GM20431 (cell line): ENCODE measurements at regions not wholly inside any gene's neighbourhood (a gene's known extent, or its start where the extent isn't known, plus 50 kb on each side); places are given as distances from the start of the nearest gene placed in this dataset.
"Not testable (repeated sequence)": the region's sequence is repeated elsewhere in the genome, so short reads cannot be mapped to it uniquely, and the experiment has no call there.

Experiments used
- in situ Hi-C: fragments of 300-500 bp; cut with MseI, MboI; formaldehyde crosslinking; loops from one replicate; pipeline ENCODE4 v1.15.0; 2020; ENCODE audit warnings: low sequenced_read_pairs; ENCODE audit not compliant: unreplicated experiment

DNA sequence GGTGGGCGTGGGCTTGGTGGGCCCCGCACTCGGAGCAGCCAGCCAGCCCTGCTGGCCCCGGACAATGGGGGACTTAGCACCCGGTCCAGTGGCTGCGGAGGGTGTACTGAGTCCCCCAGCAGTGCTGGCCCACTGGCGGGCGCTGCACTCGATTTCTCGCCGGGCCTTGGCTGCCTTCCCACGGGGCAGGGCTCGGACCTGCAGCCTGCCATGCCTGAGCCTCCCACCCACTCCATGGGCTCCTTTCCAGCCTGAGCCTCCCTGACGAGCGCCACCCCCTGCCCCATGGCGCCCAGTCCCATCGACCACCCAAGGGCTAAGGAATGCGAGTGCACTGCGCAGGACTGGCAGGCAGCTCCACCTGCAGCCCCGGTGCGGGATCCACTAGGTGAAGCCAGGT is 2147.6 kb downstream of the LRRC4C start:
- in situ Hi-C loops = not testable (repeated sequence)

- in situ Hi-C loops = no loop called here
Observed at GRCh38 chr11:39304586-39304985, 2154.9 kb downstream of the LRRC4C start.

GRCh38 chr11:39294648-39295047 is 2164.8 kb downstream of the LRRC4C start:
- in situ Hi-C loops = no loop called here

GRCh38 chr11:39288011-39288410 is 2171.4 kb downstream of the LRRC4C start:
- in situ Hi-C loops = no loop called here

GRCh38 chr11:39268176-39268690 is 2191.2 kb downstream of the LRRC4C start:
- in situ Hi-C loops = no loop called here

DNA sequence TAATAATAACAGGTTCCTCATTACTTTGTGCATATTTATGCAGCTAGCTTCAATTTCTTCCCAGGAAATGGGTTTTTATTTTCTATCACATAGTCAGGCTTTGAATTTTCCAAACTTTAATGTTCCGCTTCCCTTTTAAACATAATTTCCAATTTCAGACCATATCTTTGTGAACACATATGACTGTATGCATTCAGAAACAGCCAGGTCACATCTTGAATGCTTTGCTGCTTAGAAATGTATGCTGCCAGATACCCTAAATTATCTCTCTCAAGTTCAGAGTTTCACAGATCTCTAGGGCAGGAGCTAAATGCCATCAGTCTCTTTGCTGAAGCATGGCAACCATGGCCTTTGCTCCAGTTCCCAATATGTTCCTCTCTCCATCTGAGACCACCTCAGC is 2203.8 kb downstream of the LRRC4C start:
- in situ Hi-C loops = no loop called here

- in situ Hi-C loops = no loop called here
Observed at GRCh38 chr11:39249566-39250365, 2209.7 kb downstream of the LRRC4C start.

- in situ Hi-C loops = no loop called here
Observed at GRCh38 chr11:39247570-39248137, 2211.8 kb downstream of the LRRC4C start.

DNA sequence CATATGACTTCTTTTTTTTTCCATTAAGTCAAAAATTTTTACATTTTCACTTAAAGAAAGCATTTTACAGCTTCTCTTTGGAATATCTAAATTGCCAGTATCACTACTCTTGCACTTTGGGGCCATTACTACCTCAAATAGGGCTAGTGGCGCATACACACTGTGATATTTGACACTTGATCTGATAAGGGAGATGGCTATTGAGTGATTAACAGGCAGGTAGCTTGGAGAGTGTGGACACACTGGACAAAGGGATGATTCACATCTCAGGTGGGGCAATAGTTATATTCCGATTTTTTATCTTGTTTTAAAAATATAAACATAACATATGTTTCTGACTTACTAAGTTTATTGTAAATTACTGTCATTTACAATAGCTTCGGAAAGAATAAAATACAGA is 2219.9 kb downstream of the LRRC4C start:
- in situ Hi-C loops = no loop called here

DNA sequence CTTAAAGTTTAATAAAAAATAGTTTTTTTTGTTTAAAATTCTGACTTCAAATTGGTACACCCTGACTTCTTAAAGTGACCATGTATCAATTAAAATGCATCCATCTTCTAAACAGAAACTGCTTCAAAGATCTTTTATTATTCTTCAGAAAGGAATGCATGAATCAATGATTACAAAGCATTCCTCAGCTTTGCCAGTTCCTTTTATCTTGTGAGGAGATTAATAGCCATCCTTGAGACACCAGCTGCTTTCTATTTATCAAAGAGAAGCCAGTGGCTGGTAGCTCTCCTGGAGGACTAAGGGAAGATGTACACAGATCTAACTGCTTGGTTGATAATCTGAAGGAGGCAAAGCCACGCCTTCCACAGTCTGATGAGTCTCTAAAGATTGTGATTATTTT is 2222.5 kb downstream of the LRRC4C start:
- in situ Hi-C loops = no loop called here

DNA sequence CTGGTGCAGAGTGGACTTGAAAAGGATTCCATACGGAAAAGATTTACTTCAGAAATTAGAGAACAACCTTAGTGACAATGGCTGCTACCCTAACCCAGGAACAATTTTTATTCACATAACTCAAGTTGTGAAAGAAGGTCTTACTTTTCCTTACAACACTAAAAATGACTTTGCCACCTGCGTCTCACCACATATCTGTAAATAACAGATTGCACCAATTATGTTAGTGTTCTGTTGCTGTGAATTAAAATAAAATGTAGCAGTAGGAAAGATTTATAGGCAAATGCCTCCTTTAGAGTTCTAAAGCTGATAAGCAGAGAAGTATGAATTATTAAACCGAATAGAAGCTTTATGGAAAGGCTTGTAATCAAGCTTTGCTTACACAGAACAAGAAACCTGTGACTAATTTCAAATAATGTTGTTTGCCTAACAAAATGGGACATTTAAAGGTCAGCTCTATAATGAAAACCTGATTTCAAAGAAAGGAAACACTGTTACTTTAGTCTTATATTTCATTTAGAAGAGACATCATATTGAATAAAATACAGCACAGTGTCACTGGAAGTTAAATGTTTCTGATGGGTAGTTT is 2237.8 kb downstream of the LRRC4C start:
- in situ Hi-C loops = no loop called here

DNA sequence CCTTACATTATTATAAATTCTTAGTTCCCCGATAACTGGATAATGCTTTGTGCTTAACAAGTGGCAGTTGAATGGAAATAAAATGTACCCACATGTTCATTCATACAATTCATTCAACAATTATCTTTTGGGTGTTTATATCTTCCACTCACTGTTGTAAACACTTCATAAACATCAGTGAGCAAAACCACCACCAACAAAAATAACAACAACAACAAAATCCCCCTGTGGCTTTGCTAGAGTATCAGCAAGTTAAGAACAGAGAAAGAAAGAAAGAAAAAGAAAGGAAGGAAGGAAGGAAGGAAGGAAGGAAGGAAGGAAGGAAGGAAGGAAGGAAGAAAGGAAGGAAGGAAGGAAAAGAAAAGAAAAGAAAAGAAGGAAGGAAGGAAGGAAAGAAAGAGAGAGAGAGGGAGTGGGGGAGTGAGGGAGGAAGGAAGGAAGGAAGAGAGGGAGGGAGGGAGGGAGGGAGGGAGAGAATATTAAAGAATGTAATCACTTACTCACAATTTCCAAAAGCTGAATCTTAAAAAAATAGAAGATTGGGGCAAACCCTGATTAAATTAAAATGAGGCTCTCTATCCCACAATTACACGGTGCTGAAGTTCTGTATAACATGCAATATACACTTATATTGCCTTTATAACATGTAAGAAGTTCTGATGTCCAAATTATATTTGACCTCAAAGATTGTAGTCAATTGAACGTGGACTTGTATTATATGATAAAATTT is 2238.8 kb downstream of the LRRC4C start:
- in situ Hi-C loops = no loop called here

GRCh38 chr11:39220069-39220468 is 2239.4 kb downstream of the LRRC4C start:
- in situ Hi-C loops = no loop called here

GRCh38 chr11:39209981-39210380 is 2249.5 kb downstream of the LRRC4C start:
- in situ Hi-C loops = no loop called here

DNA sequence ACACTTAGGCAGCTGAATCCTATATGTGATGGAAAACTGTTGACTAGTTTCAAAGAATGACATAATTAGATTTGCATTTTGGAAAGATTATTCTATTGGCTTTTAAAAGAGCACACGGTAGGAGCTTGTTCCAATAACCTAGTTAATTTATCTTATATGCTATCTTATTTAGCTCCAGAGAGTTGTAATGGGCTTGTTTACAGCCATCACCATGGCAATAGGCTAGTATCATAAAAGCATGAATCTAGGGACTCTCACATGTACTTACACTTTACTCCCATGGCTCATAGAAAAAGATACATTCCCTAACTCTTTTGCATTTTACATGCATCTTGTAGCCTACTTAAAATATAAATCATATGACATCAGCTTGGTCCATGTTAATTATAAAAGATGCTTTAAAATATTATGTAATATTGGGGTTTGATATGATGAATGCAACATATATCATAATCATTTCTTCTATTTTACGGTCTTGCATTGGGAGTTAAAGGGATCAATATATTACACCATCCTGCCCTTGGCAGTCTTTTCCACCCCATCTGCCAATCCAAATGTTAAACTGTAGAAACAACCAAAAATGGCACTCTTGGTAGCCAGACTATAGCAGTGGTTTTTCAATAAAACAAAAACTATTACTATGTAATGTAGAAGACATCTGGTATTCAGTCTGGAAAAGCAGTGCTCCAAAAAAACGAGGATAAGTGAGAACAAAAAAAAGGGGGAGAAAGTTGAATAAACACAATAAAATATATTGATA is 2254.0 kb downstream of the LRRC4C start:
- in situ Hi-C loops = no loop called here

GRCh38 chr11:39192671-39193070 is 2266.8 kb downstream of the LRRC4C start:
- in situ Hi-C loops = no loop called here

DNA sequence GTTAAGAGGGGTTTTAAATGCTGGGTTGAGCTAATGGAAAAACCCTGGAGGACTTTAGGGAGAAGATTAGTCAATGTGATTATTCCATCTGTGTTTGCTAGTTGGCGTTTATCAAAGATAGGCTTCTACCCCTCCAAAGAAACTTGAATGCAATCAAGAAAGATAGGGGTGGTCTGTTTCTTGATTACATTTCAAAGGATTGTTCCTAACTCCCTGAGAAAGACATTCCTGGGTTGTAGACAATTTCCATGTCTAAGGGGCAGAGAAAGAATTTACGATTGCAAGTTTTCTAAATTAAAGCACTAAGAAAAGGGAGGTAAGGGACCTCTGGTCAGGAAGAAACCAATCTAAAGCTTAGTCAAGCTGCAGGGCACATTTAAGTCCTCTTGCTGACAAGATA is 2268.7 kb downstream of the LRRC4C start:
- in situ Hi-C loops = no loop called here

GRCh38 chr11:39177678-39178077 is 2281.8 kb downstream of the LRRC4C start:
- in situ Hi-C loops = no loop called here

- in situ Hi-C loops = no loop called here
Observed at GRCh38 chr11:39174965-39175364, 2284.5 kb downstream of the LRRC4C start.

GRCh38 chr11:39174196-39174595 is 2285.3 kb downstream of the LRRC4C start:
- in situ Hi-C loops = no loop called here
